Erythroblast (primary cell): ENCODE measurements at regions not wholly inside any gene's neighbourhood (a gene's known extent, or its start where the extent isn't known, plus 50 kb on each side); places are given as distances from the start of the nearest gene placed in this dataset.

ENCODE experiments used
- GATA1 ChIP-seq: IDR thresholded peaks from 2 replicates; pipeline ENCODE4 v1.6.1; 2011; ENCODE audit warnings: low read depth, mild to moderate bottlenecking, control low read depth, low read length, moderate library complexity
- POLR2A ChIP-seq: IDR thresholded peaks from 2 replicates; pipeline ENCODE4 v1.6.1; 2011; ENCODE audit warnings: mild to moderate bottlenecking, low read length

GRCh38 chr1:14108356-14109275 lies 408.6 kb downstream of the PRDM2 start:
- TF ChIP-seq POLR2A (no peak), GATA1 (no peak)
